SK-N-SH treated with all-trans-retinoic acid at 6 μM for 48 hours (cell line): ENCODE measurements at regions not wholly inside any gene's neighbourhood (a gene's known extent, or its start where the extent isn't known, plus 50 kb on each side); places are given as distances from the start of the nearest gene placed in this dataset.
"Not testable (repeated sequence)": the region's sequence is repeated elsewhere in the genome, so short reads cannot be mapped to it uniquely, and the experiment has no call there.

Experiments used
- ATAC-seq: fragments of 200-7000 bp; cut with Tn5 transposase; 3 replicates; pipeline ENCODE4 v1.9.1; 2020; ENCODE audit warnings: mild to moderate bottlenecking, moderate library complexity
- ARNTL ChIP-seq: fragments of 450-650 bp; formaldehyde crosslinking; IDR thresholded peaks from 2 replicates; pipeline ENCODE4 v1.5.0; 2020; ENCODE audit warnings: low read depth, mild to moderate bottlenecking, moderate library complexity, borderline replicate concordance
- BACH2 ChIP-seq: fragments of 250-450 bp; sonication (Bioruptor Pico); IDR thresholded peaks from 2 replicates; pipeline ENCODE4 v1.9.0; 2021; ENCODE audit warnings: mild to moderate bottlenecking, borderline replicate concordance
- ESRRG ChIP-seq: fragments of 250-450 bp; sonication (Bioruptor Pico); IDR thresholded peaks from 2 replicates; pipeline ENCODE4 v1.6.1; 2021; ENCODE audit warnings: mild to moderate bottlenecking
- GLIS3 ChIP-seq: fragments of 250-450 bp; sonication (Bioruptor Pico); IDR thresholded peaks from 2 replicates; pipeline ENCODE4 v1.5.0; 2020; ENCODE audit warnings: mild to moderate bottlenecking, moderate library complexity
- OSR1 ChIP-seq: fragments of 250-450 bp; sonication (Bioruptor Pico); IDR thresholded peaks from 2 replicates; pipeline ENCODE4 v1.8.0; 2022; ENCODE audit warnings: moderate library complexity, mild to moderate bottlenecking, inconsistent platforms
- PPARA ChIP-seq: fragments of 250-450 bp; sonication (Bioruptor Pico); IDR thresholded peaks from 2 replicates; pipeline ENCODE4 v1.5.0; 2020; ENCODE audit warnings: mild to moderate bottlenecking, borderline replicate concordance
- SNAI2 ChIP-seq: fragments of 250-450 bp; sonication (Bioruptor Pico); IDR thresholded peaks from 2 replicates; pipeline ENCODE4 v1.5.0; 2020; ENCODE audit warnings: mild to moderate bottlenecking, moderate library complexity
- TCF4 ChIP-seq: fragments of 250-450 bp; sonication (Bioruptor Pico); IDR thresholded peaks from 2 replicates; pipeline ENCODE4 v1.8.0; 2021; ENCODE audit warnings: mild to moderate bottlenecking, moderate library complexity, borderline replicate concordance
- TOX ChIP-seq: fragments of 250-450 bp; sonication (Bioruptor Pico); IDR thresholded peaks from 2 replicates; pipeline ENCODE4 v1.8.0; 2021; ENCODE audit warnings: mild to moderate bottlenecking, moderate library complexity, borderline replicate concordance
- ZC3H10 ChIP-seq: fragments of 250-450 bp; sonication (Bioruptor Pico); IDR thresholded peaks from 2 replicates; pipeline ENCODE4 v1.5.1; 2021; ENCODE audit warnings: mild to moderate bottlenecking, moderate library complexity
- ZFP30 ChIP-seq: fragments of 450-650 bp; formaldehyde crosslinking; IDR thresholded peaks from 2 replicates; pipeline ENCODE4 v1.5.0; 2022; ENCODE audit warnings: mild to moderate bottlenecking, moderate library complexity
- ZNF565 ChIP-seq: fragments of 450-650 bp; formaldehyde crosslinking; conservative IDR thresholded peaks from 2 replicates; pipeline ENCODE4 v1.5.0; 2020; ENCODE audit warnings: low read depth, mild to moderate bottlenecking, moderate library complexity
- ZNF70 ChIP-seq: fragments of 450-650 bp; formaldehyde crosslinking; IDR thresholded peaks from 2 replicates; pipeline ENCODE4 v1.5.0; 2020; ENCODE audit warnings: mild to moderate bottlenecking, moderate library complexity
- ZNF8 ChIP-seq: fragments of 450-650 bp; formaldehyde crosslinking; IDR thresholded peaks from 2 replicates; pipeline ENCODE4 v1.5.0; 2020; ENCODE audit warnings: mild to moderate bottlenecking, moderate library complexity
- TF ChIP-seq, protein P1 (sequence below): fragments of 250-450 bp; sonication (Bioruptor Pico); IDR thresholded peaks from 2 replicates; pipeline ENCODE4 v1.8.0; 2020; ENCODE audit warnings: mild to moderate bottlenecking, moderate library complexity, borderline replicate concordance
- TF ChIP-seq, protein P2 (sequence below): fragments of 250-450 bp; sonication (Bioruptor Pico); IDR thresholded peaks from 2 replicates; pipeline ENCODE4 v1.5.1; 2020; ENCODE audit warnings: low read depth, mild to moderate bottlenecking, moderate library complexity
- TF ChIP-seq, protein P3 (sequence below): fragments of 250-450 bp; sonication (Bioruptor Pico); IDR thresholded peaks from 2 replicates; pipeline ENCODE4 v1.5.0; 2020; ENCODE audit warnings: mild to moderate bottlenecking, moderate library complexity

DNA sequence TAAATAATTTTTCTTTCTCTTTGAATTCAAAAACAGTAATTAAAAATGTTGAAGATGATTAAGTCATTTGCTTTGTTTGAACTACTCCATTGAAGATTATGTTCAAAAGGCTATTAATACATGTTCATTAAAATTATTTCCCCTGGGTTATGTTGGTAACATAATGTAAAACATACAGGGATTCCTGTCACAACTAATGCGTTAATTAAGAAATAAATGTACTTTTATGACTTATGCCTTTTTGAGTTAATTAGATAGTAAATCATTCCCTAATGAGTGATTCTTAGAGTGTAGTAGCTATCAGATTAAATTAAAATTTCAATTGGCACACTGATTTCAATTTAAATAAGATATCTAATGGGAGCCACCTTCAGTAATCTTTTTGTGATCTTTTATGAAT is 549.1 kb downstream of the ANKRD50 start:
- TF ChIP-seq GLIS3 (no peak), ARNTL (no peak), TOX (CRISPR knock-in tag) (no peak), OSR1 (CRISPR knock-in tag) (no peak), BACH2 (CRISPR knock-in tag) (no peak), ESRRG (CRISPR knock-in tag) (no peak), PPARA (no peak), ZFP30 (CRISPR knock-in tag) (no peak), ZNF70 (CRISPR knock-in tag) (no peak)
- TF ChIP-seq, protein P1, sequence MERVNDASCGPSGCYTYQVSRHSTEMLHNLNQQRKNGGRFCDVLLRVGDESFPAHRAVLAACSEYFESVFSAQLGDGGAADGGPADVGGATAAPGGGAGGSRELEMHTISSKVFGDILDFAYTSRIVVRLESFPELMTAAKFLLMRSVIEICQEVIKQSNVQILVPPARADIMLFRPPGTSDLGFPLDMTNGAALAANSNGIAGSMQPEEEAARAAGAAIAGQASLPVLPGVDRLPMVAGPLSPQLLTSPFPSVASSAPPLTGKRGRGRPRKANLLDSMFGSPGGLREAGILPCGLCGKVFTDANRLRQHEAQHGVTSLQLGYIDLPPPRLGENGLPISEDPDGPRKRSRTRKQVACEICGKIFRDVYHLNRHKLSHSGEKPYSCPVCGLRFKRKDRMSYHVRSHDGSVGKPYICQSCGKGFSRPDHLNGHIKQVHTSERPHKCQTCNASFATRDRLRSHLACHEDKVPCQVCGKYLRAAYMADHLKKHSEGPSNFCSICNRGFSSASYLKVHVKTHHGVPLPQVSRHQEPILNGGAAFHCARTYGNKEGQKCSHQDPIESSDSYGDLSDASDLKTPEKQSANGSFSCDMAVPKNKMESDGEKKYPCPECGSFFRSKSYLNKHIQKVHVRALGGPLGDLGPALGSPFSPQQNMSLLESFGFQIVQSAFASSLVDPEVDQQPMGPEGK (CRISPR knock-in tag): no peak
- no peak for ATAC-seq

DNA sequence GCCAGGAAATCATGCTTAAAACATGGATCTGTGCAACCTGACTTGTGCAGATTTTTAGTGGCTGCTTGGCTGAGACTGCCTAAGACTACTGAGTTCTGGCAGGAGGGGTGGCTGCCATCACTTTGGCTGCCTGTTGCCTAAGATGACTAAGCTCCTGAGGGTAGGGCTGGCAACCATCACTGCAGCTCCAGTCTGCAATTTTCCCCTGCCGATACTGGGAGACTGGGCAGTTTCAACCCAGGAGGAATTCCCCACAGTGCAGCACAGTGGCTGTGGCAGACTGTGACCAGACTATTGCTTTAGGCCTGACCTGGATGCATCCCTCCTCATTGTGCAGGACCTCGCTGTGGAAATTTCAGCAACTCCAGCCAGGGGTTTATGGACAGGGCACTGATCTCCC is 544.9 kb downstream of the ANKRD50 start:
- ATAC-seq: peak; percentile 83
- TF ChIP-seq ZFP30 (CRISPR knock-in tag) (no peak), TOX (CRISPR knock-in tag) (no peak), ZNF8 (CRISPR knock-in tag) (no peak), GLIS3 (no peak), TCF4 (CRISPR knock-in tag) (no peak), SNAI2 (CRISPR knock-in tag) (no peak), OSR1 (CRISPR knock-in tag) (no peak)
- TF ChIP-seq, protein P2, sequence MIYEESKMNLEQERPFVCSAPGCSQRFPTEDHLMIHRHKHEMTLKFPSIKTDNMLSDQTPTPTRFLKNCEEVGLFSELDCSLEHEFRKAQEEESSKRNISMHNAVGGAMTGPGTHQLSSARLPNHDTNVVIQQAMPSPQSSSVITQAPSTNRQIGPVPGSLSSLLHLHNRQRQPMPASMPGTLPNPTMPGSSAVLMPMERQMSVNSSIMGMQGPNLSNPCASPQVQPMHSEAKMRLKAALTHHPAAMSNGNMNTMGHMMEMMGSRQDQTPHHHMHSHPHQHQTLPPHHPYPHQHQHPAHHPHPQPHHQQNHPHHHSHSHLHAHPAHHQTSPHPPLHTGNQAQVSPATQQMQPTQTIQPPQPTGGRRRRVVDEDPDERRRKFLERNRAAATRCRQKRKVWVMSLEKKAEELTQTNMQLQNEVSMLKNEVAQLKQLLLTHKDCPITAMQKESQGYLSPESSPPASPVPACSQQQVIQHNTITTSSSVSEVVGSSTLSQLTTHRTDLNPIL: no peak

DNA sequence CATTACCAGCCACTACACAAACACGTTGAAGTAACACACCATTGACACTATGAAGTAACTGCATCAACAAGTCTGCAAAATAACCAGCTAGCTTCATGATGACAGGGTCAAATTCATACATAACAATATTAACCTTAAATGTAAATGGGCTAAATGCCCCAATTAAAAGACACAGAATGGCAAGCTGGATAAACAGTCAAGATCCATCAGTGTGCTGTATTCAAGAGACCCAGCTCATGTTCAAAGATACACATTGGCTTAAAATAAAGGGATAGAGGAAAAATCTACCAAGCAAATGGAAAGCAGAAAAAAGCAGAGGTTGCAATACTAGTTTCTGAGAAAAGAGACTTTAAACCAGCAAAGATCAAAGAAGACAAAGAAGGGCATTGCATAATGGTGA is 543.0 kb downstream of the ANKRD50 start:
- ATAC-seq: not testable (repeated sequence)

DNA sequence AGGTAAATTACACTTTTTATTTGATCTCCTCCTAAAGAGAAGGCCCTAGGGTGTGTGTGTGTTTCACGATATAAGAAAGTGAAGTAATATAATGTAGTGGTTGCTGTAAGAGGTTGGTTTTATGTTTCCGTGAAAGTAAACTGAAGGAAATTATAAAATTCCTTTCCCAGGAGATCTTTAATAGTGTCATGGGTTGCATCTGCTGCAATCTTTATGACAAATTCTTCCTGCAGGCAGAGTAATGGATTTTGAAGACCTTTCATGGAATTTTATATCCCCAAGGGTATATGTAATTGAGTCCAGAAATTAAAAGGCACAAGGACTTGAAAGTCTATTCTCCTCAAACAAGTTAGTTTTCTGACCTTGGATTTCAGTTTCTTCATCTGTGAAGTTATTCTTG is 538.6 kb downstream of the ANKRD50 start:
- ATAC-seq: no peak
- TF ChIP-seq ZNF565 (CRISPR knock-in tag) (no peak), PPARA (no peak), TOX (CRISPR knock-in tag) (no peak), ZFP30 (CRISPR knock-in tag) (no peak), ZC3H10 (CRISPR knock-in tag) (no peak), OSR1 (CRISPR knock-in tag) (no peak), GLIS3 (no peak), SNAI2 (CRISPR knock-in tag) (no peak), TCF4 (CRISPR knock-in tag) (no peak), ZNF70 (CRISPR knock-in tag) (no peak)
- TF ChIP-seq, protein P3, sequence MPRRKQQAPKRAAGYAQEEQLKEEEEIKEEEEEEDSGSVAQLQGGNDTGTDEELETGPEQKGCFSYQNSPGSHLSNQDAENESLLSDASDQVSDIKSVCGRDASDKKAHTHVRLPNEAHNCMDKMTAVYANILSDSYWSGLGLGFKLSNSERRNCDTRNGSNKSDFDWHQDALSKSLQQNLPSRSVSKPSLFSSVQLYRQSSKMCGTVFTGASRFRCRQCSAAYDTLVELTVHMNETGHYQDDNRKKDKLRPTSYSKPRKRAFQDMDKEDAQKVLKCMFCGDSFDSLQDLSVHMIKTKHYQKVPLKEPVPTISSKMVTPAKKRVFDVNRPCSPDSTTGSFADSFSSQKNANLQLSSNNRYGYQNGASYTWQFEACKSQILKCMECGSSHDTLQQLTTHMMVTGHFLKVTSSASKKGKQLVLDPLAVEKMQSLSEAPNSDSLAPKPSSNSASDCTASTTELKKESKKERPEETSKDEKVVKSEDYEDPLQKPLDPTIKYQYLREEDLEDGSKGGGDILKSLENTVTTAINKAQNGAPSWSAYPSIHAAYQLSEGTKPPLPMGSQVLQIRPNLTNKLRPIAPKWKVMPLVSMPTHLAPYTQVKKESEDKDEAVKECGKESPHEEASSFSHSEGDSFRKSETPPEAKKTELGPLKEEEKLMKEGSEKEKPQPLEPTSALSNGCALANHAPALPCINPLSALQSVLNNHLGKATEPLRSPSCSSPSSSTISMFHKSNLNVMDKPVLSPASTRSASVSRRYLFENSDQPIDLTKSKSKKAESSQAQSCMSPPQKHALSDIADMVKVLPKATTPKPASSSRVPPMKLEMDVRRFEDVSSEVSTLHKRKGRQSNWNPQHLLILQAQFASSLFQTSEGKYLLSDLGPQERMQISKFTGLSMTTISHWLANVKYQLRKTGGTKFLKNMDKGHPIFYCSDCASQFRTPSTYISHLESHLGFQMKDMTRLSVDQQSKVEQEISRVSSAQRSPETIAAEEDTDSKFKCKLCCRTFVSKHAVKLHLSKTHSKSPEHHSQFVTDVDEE (CRISPR knock-in tag): no peak
- TF ChIP-seq, protein P1 (CRISPR knock-in tag): no peak
- TF ChIP-seq, protein P2: no peak
